HuH-7 (cell line): ENCODE measurements at regions not wholly inside any gene's neighbourhood (a gene's known extent, or its start where the extent isn't known, plus 50 kb on each side); places are given as distances from the start of the nearest gene placed in this dataset.

Experiments used
- DNase-seq: peaks from one replicate; pipeline ENCODE4 v3.0.0; 2011; ENCODE audit warnings: low spot score

DNA sequence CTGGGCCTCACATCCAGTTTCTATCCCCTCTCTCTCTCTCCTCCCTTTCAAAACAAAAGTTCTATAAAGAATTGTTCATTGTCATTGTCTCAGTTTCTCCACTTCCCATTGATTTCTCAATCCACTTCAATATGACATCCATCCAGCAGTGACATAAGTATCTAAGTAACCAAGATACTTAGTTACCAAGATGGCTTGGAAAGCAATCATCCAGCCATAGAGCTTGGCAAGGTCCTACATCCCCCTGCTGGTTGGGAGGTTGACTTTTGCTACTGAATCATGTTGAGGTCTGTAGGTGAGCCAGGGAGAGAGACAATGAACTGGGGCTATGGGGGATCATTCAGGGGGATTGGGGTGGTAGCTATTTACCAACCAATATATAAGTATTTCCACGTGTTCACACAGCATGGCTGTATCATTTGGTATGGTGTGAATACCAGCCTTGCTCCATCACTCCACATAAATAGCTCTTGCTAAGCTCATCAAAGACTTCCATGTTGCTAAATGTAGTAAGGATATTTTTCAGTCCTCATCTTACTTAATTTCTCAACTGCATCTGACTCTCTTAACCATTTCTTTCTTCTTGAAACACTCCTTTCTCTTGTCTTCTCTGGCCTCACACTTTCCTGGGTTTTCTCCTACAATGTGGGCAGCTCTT is 58.8 kb upstream of the NTRK3 start:
- DNase-seq, result no peak

DNA sequence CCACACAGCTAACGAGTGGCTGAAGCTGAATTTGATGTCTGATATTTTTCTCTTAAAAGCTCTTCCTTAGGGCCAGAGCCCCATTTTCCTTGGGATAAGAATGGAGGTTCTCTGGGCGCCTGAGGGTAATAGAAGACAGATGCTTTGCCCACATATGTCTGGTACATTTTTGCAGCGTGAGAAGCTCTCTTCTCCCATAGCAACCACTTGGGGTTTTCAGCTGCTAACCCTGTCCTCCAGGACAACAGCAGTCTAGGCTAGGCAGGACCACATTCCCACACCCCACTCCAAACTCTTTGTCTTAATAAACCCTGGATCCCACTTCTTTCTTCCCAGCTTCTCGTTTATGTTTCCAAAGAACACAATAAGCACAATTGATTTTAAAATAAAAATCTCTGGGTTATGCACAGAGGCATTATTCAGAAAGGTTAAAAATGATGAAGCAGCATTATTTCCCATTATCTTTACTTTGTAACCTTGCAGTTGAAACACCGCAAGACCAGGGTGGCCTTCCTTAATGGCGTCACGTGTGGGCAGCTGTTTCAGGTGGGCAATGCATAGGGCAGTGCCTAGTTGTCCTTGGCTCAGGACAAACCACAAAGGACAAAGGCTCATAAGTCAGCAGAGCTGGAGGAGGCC is 56.5 kb upstream of the NTRK3 start:
- no peak for DNase-seq

DNA sequence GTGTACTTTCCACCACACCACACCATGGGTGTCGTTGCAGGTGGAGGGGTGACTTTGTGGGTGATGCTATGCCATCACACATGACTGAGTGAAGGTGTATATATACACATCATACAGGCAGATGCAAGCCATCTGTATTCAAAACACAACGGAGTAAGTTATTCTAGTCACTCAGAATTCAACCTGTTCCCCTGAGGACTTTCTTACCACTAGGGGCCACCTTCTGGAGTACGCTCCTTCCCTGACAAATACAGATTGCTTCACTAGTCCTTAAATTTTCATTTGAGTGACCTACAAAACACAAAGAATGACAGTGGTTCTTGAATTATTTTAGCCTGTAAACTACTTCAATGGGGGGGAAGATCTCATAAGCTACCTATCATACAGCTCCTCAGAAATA is 52.8 kb upstream of the NTRK3 start:
- no peak for DNase-seq

DNA sequence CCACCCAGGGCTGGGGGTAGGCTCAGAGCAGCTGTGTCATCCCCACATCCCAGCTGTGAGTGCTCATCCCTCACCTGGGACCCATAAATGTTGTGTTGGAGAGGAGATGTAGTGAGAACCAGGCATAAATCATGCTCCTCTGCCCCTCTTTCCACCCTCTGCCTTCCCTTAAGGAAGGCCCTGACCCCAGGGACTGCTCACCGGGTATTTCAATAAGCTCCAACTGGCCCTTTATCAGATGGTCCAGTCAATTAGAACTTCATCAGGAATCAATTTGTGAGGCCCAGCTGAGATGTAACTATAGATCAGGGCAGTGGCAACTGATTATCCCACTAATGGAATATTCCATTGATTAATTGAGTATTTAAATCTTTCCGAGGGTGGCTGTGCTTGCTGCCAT is 50.8 kb upstream of the NTRK3 start:
- no peak for DNase-seq
